ENCODE measurements at regions not wholly inside any gene's neighbourhood (a gene's known extent, or its start where the extent isn't known, plus 50 kb on each side); places are given as distances from the start of the nearest gene placed in this dataset.
A peak's percentile ranks its signal among the peaks of the same experiment; 100 is the strongest.
"Not testable (repeated sequence)": the region's sequence is repeated elsewhere in the genome, so short reads cannot be mapped to it uniquely, and the experiment has no call there.

DNA sequence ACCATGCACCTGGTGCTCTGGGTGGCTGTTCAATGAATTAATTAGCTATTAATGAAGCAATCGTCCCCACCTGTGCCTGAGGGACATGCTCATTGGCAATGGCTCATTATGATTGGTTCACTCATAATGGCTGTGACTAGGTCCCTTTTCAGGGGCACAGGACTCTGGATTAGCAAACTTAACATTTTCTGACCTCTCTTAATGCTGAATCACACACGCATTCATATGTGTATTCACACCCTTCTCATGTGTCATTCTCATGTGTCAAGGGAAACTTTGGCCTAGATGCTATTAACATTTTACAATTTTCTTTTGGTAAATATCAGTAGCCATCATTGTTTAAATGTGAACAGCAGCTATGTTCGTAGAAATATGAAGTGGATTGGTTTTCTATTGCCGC lies 98.9 kb upstream of the PMAIP1 start:
- DNase-seq: no peak

DNA sequence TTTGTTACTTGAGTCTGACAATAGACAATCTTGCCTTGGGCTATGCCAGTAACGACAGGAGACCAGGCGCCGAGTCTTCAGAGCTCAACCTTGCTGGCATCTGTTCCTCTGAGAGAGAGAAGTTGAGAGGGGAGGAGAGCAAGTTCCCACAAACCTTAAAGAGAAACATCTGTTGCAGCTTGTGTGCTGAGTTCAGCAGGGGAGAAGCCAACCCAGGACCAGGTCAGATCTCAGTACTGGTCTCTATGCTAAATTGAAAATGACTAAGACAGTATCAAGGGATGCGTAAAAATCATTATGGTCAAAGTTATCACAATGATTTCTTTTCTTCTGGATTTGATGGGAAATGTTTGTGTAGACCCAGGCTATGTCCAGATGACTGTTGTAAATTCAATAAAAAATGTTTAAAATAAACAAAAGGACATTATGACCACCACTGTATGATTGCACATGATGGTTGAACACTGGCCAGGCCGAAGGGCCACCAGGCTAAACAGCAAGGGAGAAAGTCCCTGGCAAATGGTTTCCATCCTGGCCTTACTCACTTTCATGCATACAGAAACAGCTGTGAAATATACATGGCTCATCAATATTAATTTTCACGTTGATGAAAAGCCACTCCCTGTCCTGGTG lies 100.3 kb upstream of the PMAIP1 start:
- no peak for DNase-seq

DNA sequence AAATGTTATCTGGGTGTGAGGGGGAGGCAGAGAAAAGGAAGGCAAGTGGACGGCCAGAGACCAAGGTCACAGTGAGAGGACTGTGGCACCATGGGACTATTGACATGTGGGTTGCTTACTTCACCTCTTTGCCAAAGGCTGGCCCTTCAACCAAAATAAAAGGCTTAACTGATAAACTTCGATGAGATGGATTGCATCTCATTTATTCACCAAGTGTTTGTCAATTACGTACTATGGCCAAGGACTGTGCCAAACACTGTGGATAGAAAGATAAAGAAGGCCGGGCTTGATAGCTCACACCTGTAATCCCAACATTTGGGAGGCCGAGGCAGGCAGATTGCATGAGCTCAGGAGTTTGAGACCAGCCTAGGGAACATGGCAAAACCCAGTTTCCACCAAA lies 98.7 kb upstream of the CCBE1 start:
- no peak for DNase-seq

DNA sequence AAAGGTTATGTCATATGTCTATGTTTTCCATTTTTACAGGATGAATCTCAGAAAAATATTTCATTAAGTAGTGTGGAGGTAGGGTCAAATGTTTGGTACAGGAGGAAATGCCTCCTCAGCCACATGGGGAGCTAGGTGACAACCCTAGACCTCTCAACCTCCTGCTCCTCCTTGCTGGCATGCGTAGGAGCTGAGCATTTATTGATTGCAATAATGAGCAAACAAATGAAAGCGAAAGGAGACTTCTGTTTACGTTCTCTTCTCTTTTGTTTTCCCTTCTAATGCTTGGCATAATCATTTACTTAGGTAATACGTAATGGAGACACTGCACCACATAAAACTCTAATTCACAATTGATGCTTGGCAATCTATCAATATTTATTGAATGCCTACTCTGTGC lies 95.1 kb upstream of the CCBE1 start:
- no peak for DNase-seq

DNA sequence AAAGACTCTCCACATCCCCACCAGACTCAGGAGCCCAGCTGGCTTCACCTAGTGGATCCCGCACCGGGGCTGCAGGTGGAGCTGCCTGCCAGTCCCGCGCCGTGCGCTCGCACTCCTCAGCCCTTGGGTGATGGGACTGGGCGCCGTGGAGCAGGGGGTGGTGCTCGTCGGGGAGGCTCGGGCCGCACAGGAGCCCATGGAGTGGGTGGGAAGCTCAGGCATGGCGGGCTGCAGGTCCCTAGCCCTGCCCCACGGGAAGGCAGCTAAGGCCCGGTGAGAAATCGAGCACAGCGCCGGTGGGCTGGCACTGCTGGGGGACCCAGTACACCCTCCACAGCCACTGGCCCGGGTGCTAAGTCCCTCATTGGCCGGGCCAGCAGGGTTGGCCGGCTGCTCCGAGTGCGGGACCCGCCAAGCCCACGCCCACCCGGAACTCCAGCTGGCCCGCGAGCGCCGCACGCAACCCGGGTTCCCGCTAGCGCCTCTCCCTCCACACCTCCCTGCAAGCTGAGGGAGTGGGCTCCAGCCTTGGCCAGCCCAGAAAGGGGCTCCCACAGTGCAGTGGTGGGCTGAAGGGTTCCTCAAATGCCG lies 93.2 kb upstream of the CCBE1 start:
- not testable (repeated sequence) for DNase-seq

DNA sequence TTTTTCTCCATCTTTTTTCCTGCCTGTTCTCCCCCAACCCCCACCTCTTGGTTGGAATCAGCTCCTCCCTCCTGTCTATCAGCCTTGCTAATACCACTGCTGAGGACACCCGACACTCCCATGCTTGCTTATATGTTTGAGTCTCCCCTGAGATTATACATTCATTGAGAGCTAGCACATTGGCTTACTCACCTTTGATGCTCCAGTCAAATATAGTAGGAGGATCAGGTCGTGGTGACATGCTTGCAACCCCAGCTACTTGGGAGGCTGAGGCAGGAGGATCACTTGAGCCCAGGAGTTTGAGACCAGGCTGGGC lies 91.5 kb upstream of the CCBE1 start:
- no peak for DNase-seq

DNA sequence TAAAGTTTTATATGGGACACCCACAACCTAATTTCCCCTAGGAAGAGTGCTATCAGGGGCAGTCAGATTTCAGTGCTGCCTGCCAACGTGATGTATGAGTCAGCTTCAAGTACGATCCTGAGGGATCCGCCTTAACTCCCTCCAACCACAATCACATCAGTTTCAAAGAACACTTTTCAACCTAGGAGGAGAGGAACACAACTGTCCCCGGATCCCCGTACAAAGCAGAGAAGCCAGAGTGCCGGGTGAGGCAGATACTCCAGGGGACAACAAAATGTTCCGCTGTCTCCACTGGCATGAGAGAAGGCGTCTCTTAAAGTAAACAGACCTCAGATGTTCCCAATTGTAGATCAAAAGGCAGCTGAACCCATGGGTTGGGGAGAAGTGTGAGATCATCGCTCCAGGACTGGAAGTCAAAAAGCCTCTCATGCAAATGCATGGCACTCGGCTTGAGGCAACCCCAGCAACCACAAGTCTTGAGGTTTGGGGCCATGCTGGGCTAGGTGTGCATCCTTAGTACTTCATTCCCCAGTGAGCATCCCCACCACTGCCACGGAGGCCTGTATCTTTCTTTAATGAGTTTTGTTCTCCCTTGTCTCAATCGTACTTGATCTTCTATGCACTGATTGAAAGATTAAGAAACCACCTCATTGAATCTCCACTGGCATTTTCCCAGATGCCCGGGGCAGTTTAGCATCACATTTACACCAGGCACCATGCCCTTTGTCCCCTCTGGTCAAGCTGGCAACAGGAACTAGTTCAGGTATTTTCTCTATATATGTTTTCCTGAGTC lies 91.0 kb upstream of the CCBE1 start:
- no peak for DNase-seq

DNA sequence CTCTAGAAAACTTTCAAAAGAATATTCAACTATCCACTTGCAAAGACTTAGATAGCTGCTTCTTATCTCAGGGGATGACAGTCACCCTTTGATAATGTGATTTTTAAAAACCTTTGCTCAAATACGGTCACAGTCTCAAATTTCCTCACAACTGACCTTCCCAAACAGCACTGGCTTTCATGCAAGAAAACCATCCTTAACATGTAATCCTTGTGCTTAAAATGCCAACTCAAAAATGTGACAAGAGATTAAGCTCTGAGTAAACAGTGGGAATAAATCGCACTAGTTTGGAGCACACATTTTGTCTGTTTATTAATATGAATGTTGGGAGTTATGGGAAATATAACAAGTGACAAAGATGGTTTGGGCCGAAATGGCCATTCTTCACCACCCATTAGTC lies 87.5 kb upstream of the CCBE1 start:
- DNase-seq: no peak

DNA sequence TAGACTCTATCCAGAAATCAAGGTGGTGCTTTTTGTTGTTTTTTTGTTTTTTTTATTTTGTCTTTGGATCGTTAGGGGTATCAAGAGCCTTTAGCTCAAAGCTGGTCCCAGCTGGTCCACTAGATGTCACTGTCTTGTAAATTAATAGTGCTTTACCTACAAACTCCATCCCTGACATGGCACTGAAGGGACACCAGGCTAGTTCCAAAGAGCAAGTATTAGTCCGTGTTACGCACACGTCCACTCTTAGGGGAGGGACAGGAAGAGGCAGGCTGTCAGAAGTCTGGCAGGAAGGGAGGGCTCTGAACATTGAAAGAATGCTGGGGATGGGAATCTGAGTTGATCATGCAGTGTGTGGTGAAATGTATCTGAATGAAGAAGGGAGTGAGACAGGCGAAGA lies 85.9 kb upstream of the CCBE1 start:
- DNase-seq: peak; percentile 53

DNA sequence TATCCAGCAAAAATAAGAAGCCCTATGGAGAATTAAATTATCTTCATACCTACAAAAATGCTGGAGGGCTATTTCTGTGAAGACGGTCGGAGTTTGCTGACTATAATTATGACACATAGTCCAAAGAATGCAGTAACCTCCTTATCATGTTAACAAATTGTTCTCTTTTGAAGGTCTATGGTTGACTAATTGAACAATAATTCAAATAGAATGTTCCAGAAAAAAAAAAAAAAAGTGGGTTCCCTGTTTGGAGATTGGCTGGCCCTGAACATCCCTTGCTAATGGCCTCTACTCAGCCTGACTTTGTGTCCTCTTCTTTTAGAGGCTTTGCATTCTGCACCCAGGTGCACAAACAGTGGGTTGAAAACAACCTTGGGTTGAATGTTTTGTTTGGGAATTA lies 82.8 kb upstream of the CCBE1 start:
- DNase-seq: no peak

DNA sequence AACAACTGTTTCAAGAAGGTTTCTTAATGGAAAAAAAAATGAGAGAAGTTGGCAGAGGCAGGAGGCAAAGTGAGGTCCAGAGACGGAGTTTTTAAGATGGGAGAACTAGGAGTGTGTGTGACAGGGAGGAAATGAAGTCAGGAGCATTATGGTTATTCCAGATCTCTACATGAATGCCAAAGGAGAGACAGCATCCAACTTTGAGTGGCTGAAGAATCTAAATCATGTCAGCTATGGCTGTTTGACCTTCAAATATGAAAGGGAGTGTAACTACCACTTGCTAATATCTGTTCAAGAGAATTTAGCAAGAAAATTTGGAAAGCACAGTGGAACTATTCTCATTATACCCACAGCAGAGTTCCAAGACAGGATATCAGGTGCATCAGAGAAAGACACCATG lies 81.2 kb upstream of the CCBE1 start:
- DNase-seq: no peak

DNA sequence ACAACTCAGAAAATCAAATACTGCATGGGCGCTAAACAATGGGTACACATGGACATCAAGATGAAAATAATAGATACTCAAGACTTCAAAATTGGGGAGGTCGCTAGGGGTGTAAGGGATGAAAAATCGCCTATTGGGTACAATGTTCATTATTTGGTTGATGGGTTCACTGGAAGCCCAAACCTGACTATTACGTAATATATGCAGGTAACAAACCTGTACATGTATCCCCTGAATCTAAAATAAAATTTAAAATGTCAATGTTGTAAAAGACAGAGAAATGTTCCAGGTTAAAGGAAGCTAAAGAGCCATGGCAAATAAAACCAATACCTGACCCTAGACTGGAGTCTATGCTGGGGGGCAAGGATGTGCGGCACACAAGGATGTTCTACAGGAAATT lies 80.4 kb upstream of the CCBE1 start:
- no peak for DNase-seq

DNA sequence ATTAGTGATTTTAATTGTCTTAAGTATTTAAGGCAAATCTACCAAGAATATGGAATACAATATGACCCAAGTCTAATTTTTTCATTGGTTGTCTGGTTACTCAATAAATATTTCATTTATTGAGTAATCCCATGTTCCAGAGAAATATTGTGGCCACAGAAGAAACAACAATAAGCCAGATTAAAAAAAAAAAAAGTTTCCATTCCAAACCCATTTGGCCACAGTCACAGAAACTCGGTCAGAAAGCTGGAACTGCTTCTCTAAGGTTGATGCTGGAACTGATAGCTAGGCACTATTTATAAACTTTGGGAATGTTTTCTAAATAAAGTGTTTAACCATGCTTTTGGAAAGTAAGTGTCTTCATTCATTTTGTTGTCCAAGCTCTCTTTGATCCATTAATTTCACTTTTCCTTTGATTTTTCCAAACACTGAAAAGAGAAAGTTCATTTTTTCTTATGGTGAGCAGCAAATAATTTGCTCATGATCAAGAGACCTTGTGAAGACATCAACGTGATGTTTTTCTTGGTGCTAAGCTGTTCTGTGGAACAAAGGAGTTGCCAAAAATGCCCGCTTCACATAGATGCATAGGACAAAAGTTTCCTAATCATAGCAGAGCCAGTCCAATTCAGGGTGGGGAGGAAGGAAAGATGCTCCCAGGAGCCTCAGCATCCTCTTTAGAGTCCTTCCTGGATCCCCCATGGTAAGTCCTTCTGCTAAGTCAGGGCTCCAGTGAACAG lies 72.1 kb upstream of the CCBE1 start:
- no peak for DNase-seq

DNA sequence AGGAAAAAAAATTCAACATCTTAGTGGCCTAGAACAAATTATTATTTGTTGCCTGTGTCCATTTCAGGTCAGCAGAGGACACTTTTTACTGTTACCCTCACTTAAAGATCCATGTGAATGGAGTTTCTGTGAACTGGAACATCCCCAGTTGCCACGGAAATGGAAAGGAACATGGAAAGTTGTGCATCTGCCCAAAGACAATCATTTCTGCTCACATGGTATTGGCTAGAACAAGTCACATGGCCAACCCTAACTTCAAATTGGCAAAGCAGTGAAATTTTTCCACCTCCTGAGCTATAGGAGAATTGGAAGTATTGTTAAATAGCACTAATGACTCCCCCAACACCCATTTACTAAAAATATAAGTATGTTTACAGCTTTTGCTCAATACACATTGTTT lies 71.2 kb upstream of the CCBE1 start:
- DNase-seq: no peak

DNA sequence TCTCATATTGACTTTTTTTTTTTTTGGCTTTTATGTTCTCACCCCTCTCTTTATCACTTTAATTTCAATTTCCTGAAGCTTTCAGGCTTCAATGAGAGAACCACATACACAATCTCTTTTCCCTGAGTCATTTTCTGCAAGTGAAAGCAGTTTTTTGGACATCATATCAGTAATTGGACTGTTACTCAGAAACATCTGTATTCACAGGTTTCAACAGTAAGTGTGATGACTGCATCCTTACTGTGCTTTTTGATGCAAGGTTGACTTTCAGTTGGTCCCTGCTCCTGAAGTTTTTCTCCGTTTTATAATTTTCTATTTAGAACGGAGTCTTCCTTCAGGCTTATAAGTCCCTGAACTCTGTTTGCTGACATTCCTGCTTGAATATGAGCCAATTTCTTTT lies 70.5 kb upstream of the CCBE1 start:
- peak; percentile 7 for DNase-seq

DNA sequence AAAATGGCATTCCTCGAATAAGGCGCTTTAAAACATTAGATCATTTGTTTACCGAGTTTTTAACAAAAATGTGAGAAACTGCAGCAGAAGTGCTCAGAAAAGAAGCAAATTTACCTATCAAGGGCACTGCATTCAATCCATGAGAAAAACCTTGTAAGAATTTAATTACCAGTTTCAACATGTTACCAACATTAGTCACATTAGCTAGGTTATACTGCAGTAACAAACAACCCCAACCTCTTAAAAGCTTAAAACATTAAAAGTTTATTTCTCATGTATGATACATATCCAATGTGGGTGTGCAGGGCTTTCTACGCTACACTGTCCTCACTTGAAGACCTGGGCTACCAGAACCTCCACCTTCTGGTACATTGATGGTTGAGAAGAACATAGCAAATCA lies 68.1 kb upstream of the CCBE1 start:
- DNase-seq: no peak

DNA sequence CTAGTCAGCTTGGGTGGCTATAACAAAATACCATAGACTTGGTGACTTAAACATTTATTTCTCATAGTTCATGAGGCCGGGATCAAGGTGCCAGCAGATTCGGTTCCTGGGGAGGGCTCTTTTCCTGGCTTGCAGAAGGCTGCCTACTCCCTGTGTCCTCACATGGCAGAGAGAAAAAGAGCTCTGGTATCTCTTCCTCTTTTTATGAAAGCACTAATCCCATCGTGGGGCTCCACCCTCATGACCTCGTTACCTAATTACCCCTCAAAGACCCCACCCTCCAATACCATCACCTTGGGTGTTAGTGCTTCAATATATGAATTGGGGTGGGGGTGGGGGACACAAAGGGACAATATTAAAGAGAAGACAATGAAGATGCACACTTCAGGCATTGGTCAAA lies 67.1 kb upstream of the CCBE1 start:
- no peak for DNase-seq

DNA sequence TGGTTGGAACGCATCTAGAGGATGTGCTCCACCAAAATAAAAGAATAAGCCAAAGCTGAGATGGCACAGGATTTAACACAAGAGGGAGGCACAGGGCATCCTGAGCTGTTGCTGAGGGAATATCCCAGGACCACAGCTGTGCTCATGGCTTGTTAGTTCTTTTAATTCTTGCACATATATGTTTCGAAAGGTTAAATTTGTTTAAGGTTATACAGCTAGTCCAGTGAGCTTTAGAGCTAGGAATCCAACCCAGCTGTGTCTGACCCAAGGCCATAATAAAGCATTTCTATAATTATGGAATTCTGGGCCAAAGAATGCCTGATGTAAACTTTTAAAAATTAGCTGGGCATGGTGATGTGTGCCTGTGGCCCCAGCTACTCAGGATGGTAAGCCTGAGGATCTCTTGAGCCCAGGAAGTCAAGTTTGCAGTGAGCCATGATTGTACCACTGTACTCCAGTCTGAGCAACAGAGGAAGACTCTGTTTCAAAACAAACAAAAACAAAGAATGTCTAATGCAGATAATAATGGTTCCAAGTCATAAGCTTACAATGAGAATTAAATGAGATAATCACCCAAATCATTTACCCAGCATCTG lies 66.4 kb upstream of the CCBE1 start:
- DNase-seq: no peak

DNA sequence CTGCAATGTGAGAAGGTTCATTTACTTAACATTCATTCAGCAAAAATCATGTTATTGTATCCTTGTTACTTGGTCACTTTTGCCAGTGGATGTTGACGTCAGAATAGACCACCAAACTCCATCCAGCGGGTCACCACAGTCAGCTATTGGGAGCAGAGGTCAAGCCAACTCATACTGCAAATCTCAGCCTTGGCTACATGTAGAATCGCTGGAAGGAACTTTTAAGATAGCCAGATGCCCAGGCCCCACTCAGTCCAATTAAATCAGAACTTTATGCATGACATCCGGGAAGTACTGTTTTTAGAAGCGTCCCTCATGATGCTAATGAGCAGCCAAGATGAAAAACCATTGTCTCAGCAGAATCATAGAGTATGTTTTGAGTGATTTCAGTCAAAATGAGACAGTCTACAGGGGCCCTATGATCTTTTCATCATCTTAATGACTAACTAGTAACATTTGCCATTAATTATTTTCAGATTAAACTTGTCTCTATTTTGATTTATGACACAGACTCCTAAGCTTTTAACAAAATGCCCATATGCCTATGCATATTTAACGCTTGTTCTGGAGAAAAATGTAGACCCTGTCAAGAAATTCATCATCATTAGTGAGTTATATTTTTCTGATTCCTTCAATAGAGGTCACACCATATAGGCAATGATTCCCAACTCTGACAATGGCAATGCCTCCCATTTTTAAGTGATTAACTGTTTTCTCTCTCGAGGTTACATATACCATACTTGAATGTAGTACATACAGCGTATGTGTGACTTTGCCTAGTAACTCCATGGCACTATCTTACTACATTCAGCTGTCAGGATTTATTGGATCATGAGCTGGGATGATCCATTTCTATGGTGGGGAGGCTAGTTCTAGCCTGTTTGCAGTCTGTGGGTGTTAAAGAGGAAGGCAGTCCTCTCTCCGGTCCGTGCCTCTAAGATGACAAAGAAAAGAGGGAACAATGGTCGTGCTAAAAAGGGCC lies 63.7 kb upstream of the CCBE1 start:
- no peak for DNase-seq

DNA sequence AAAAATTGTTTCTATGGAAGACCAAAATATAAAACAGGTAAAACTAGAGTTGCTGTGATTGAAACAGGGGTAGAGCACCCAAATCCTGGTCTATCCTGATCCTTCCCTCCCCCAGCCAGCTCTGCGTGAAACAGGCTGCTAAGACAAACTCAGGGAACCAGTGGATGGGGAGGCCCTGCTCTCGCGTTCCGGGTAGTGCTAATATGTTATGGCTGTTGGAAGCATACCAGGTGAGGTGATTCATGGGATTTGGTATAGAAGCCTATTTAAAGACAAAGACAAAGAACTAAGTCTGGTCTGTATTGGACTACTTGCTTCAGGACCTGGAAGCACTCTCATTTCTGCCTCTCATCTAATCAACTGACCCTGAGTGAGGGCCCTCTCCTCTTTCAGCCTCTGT lies 63.0 kb upstream of the CCBE1 start:
- no peak for DNase-seq

DNA sequence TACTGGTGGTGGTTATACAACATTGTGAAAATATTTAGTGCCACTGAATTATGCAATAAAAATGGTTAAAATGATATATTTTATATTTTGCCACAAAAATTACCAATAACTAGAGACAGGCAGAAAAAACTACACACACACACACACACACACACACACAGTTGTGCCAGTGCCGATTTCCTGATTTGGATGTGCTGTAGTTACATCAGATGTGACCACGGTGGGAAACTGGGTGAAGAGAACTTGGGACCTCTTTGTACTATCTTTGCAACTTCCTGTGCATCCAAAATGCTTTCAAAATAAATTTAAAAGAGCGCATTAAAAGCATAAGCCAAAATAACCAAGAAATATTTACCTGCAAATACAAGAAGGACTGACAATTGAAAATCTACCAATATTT lies 61.6 kb upstream of the CCBE1 start:
- no peak for DNase-seq

DNA sequence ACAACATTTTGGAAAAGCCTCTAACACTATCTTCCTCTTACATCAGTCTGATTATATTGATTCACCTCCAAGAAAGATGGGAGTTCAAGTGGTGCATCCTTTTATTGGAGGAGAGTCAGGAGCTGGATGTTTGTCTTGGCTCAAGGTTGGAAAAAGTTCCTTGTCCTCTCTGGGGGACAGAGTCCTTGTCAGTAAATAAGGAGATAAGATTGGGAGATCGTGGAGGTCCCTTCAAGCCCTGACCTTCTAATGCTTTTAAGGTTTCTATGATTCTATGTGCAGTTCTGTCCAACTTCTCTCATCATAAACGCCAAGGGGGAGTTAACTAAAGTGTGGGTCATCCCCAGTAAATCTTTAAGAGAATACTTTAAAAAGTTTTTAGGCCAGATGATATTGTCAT lies 60.9 kb upstream of the CCBE1 start:
- no peak for DNase-seq
